HL-60 (cell line): ENCODE measurements at regions not wholly inside any gene's neighbourhood (a gene's known extent, or its start where the extent isn't known, plus 50 kb on each side); places are given as distances from the start of the nearest gene placed in this dataset.

Experiments
- POLR2AphosphoS5 ChIP-seq: IDR thresholded peaks from 2 replicates; pipeline ENCODE4 v1.6.1; 2012; ENCODE audit warnings: low read depth
- TF ChIP-seq, protein P1 (sequence below): IDR thresholded peaks from one replicate; pipeline ENCODE4 v1.5.1; 2011; ENCODE audit warnings: low read length, control low read depth, inconsistent platforms; ENCODE audit not compliant: insufficient read depth

DNA sequence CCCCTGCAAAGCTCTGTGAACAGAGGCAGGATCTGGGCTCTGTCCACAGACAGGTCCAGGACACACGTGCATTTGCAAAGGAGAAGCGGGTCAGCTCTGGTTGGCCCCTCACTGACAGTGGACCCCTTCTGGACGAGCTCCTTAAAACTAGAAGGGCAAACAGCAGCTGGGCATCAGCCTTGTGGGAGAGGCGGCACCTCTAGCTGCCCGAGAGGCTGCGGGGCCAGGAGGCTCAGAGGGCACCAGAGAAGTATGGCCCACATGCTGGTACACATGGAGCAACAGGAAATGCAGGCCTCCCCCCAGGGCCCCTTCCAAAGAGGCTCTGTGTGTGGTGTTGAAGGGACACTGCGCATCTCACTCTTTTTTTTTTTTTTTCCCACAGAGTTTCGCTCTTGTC is 233.0 kb upstream of the TCERG1L start:
- TF ChIP-seq POLR2AphosphoS5, result no peak
- TF ChIP-seq, protein P1, sequence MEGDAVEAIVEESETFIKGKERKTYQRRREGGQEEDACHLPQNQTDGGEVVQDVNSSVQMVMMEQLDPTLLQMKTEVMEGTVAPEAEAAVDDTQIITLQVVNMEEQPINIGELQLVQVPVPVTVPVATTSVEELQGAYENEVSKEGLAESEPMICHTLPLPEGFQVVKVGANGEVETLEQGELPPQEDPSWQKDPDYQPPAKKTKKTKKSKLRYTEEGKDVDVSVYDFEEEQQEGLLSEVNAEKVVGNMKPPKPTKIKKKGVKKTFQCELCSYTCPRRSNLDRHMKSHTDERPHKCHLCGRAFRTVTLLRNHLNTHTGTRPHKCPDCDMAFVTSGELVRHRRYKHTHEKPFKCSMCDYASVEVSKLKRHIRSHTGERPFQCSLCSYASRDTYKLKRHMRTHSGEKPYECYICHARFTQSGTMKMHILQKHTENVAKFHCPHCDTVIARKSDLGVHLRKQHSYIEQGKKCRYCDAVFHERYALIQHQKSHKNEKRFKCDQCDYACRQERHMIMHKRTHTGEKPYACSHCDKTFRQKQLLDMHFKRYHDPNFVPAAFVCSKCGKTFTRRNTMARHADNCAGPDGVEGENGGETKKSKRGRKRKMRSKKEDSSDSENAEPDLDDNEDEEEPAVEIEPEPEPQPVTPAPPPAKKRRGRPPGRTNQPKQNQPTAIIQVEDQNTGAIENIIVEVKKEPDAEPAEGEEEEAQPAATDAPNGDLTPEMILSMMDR, result no peak
